ENCODE measurements at regions not wholly inside any gene's neighbourhood (a gene's known extent, or its start where the extent isn't known, plus 50 kb on each side); places are given as distances from the start of the nearest gene placed in this dataset.
A peak's percentile ranks its signal among the peaks of the same experiment; 100 is the strongest.

GRCh38 chr6:43993881-43994523, 133.2 kb downstream of the MRPL14 start:
- no peaks in the 10 kb centered on the region for H3K9me3 Mint-ChIP-seq
- ATAC-seq (peak; percentile 8), DNase-seq (no peak)
- H3K4me1 Mint-ChIP-seq: peaks cover 3% of the 10 kb centered on the region
- peaks cover 5% of the 10 kb centered on the region for H3K27me3 Mint-ChIP-seq
- H3K4me3 Mint-ChIP-seq: no peak overlapping the region
- no peaks in the 10 kb centered on the region for H3K36me3 Mint-ChIP-seq (ENCODE audit: low read depth)
- no peak overlapping the region for H3K27ac Mint-ChIP-seq

DNA sequence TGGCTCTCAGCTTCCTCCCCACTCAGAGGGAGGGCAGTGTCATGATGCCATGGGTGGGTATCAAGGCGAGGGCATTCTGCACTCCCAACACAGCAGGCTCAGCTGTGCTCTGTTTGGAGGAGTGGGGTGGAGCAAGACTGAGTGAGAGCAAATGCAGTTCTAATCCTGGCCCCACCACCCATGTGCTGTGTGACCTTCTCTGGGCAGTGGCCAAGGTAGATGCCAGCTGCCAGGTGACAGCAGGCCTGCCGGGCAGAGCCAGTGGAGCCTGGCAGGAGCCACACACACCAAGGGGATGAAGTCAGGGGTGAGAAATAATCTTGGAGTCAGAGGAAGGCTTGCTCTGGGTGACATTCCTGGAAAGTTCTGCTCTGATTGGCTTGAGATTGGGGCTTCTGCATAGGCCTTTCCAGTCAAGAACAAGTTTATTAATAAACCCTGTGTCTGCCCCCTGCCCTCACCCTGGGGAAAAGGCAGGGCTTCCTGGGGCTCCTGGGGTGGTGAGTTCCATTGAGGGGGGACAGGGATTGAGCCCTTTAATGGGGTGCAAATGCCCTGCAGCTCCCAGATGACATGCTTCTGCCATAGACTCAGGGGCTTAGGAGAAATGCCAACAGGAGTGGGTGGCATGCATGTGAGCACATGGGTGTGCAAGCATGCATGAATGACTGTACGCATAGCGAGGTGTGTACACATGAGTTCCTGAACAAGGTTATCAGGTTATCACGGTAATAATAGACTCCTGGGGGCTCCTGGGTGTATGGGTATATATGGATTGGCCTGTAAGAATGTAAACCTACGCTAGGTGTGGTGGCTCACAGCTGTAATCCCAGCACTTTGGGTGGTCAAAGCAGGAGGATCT, 134.2 kb downstream of the MRPL14 start:
- no peak for ATAC-seq

GRCh38 chr6:43992126-43992663, 135.1 kb downstream of the MRPL14 start:
- H3K27me3 Mint-ChIP-seq: peaks cover 3% of the 10 kb centered on the region
- ATAC-seq: no peak
- peaks cover 3% of the 10 kb centered on the region for H3K4me1 Mint-ChIP-seq
- no peaks in the 10 kb centered on the region for H3K36me3 Mint-ChIP-seq (ENCODE audit: low read depth)
- no peaks in the 10 kb centered on the region for H3K9me3 Mint-ChIP-seq
- no peak for DNase-seq
- no peak overlapping the region for H3K27ac Mint-ChIP-seq
- H3K4me3 Mint-ChIP-seq: no peak overlapping the region

More for the DNA sequence above, 134.2 kb downstream of the MRPL14 start:
- Mint-ChIP-seq H3K36me3 (ENCODE audit: low read depth) (no peaks in the 10 kb centered on the region), H3K4me1 (peaks cover 3% of the 10 kb centered on the region), H3K27me3 (peaks cover 3% of the 10 kb centered on the region), H3K4me3 (no peak overlapping the region), H3K9me3 (no peaks in the 10 kb centered on the region), H3K27ac (no peak overlapping the region)
- no peak for DNase-seq

- Mint-ChIP-seq H3K36me3 (ENCODE audit: low read depth) (no peaks in the 10 kb centered on the region), H3K27me3 (peaks cover 3% of the 10 kb centered on the region), H3K27ac (no peak overlapping the region), H3K9me3 (no peaks in the 10 kb centered on the region), H3K4me3 (no peak overlapping the region), H3K4me1 (peaks cover 3% of the 10 kb centered on the region)
- DNase-seq (no peak), ATAC-seq (no peak)
Observed at GRCh38 chr6:43990627-43991619, 136.3 kb downstream of the MRPL14 start.

DNA sequence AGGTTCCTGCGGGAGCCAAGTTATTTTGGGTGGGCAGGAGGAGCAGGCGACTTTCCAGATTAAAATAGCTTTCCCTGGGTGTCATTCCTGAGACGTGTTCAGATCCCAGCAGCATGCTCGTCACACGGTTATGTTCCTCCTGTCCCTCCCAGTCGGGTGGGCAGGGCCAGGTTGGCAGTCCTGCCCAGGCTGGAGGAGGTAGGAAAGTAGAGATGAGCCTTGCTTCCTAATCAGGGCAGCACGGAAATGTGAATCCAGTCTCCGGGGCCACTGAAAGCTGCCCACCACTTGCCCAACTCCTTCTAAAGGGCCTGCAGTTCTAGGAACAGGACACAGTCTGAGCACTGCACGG, 137.0 kb downstream of the MRPL14 start:
- Mint-ChIP-seq H3K4me3 (no peak overlapping the region), H3K36me3 (ENCODE audit: low read depth) (no peaks in the 10 kb centered on the region)
- ATAC-seq: no peak

GRCh38 chr6:43989581-43990146, 137.6 kb downstream of the MRPL14 start:
- ATAC-seq (no peak), DNase-seq (no peak)
- Mint-ChIP-seq H3K27ac (no peak overlapping the region), H3K4me3 (no peak overlapping the region), H3K36me3 (ENCODE audit: low read depth) (no peaks in the 10 kb centered on the region), H3K27me3 (peaks cover 3% of the 10 kb centered on the region), H3K4me1 (peaks cover 3% of the 10 kb centered on the region), H3K9me3 (no peaks in the 10 kb centered on the region)

More for the DNA sequence above, 137.0 kb downstream of the MRPL14 start:
- Mint-ChIP-seq H3K27ac (no peak overlapping the region), H3K9me3 (no peaks in the 10 kb centered on the region), H3K4me1 (peaks cover 3% of the 10 kb centered on the region), H3K27me3 (peaks cover 3% of the 10 kb centered on the region)
- no peak for DNase-seq

DNA sequence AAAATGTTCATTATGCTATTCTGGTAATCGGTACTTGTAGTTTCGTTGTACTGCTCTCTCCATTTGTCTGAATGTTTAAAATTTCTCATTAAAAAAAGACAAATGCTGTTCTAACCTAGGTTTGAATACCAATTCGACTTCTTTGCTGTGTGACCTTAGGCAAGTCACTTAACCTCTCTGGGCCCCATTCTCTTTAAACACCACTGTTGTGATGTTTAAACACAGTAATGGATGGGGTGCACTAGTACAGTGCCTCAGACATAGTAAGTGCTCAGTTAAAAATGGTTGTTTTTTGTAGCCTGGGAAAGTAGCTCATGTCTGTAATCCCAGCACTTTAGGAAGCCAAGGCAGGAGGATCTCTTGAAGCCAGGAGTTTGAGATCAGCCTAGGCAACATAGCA, 138.5 kb downstream of the MRPL14 start:
- H3K4me3 Mint-ChIP-seq: no peak overlapping the region
- no peak for DNase-seq
- H3K4me1 Mint-ChIP-seq: peaks cover 2% of the 10 kb centered on the region
- ATAC-seq: no peak
- peaks cover 4% of the 10 kb centered on the region for H3K27me3 Mint-ChIP-seq
- no peak overlapping the region for H3K27ac Mint-ChIP-seq
- no peaks in the 10 kb centered on the region for H3K36me3 Mint-ChIP-seq (ENCODE audit: low read depth)
- H3K9me3 Mint-ChIP-seq: no peaks in the 10 kb centered on the region

- no peaks in the 10 kb centered on the region for H3K9me3 Mint-ChIP-seq
- H3K36me3 Mint-ChIP-seq (ENCODE audit: low read depth): no peaks in the 10 kb centered on the region
- no peak overlapping the region for H3K27ac Mint-ChIP-seq
- ATAC-seq (no peak), DNase-seq (no peak)
- no peak overlapping the region for H3K4me3 Mint-ChIP-seq
- no peaks in the 10 kb centered on the region for H3K4me1 Mint-ChIP-seq
- H3K27me3 Mint-ChIP-seq: peaks cover 5% of the 10 kb centered on the region
Observed at GRCh38 chr6:43987838-43988439, 139.3 kb downstream of the MRPL14 start.

DNA sequence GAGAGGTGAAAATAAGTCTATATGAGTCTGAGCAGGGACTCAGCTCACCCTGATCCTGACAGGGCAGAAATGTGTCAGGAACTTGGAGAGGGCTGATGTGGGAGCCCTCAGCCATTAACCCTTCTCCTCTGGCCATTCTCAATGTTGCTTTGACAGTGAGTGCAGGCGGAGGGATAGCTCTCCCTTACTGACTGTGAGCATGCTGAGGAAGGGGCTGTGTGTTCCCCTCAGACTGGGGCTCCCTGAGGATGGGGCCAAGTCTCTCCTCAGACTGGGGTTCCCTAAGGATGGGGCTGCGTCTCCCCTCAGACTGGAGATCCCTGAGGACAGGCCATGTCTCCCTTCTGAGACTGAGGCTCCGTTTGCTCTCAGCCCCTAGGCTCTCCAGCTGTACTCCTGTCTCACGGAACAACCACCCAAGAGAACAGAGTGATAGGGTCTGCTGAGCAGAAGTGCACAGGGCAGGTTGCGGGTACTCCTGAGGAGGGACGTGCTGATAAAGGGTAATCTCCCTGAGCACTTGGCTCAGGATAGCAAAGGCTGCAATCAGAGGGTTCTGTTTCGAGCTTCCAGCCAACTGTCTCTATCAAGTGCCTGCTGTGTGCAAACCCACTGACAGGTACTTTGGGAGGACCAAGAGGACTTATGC, 141.0 kb downstream of the MRPL14 start:
- no peak overlapping the region for H3K27ac Mint-ChIP-seq

DNA sequence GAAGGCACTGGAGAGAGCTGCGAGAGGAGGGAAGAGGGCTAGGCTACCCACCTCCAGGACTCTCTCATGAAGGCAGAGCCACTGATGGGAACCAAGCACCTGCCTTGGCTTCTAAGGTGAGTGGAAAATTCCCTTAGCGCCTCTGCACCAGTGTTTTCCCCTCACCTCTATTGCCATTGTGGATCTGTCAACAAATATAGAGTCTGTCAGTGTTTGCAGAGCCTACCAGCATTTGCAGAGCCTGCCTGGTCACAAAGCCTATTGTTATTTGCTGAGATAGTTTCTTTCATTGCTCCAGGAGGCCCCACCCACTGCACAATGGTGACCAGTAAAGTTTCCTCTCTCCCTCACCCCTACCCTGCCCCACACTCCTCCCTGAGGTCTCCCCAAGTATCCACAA, 141.9 kb downstream of the MRPL14 start:
- ATAC-seq (no peak), DNase-seq (no peak)
- Mint-ChIP-seq H3K27me3 (peaks cover 5% of the 10 kb centered on the region), H3K27ac (no peak overlapping the region), H3K36me3 (ENCODE audit: low read depth) (no peaks in the 10 kb centered on the region), H3K9me3 (no peaks in the 10 kb centered on the region), H3K4me1 (no peaks in the 10 kb centered on the region), H3K4me3 (no peak overlapping the region)

More for the DNA sequence above, 141.0 kb downstream of the MRPL14 start:
- no peaks in the 10 kb centered on the region for H3K9me3 Mint-ChIP-seq
- no peaks in the 10 kb centered on the region for H3K36me3 Mint-ChIP-seq (ENCODE audit: low read depth)
- H3K27me3 Mint-ChIP-seq: peaks cover 5% of the 10 kb centered on the region
- H3K4me3 Mint-ChIP-seq: no peak overlapping the region
- ATAC-seq (no peak), DNase-seq (no peak)
- H3K4me1 Mint-ChIP-seq: no peaks in the 10 kb centered on the region

DNA sequence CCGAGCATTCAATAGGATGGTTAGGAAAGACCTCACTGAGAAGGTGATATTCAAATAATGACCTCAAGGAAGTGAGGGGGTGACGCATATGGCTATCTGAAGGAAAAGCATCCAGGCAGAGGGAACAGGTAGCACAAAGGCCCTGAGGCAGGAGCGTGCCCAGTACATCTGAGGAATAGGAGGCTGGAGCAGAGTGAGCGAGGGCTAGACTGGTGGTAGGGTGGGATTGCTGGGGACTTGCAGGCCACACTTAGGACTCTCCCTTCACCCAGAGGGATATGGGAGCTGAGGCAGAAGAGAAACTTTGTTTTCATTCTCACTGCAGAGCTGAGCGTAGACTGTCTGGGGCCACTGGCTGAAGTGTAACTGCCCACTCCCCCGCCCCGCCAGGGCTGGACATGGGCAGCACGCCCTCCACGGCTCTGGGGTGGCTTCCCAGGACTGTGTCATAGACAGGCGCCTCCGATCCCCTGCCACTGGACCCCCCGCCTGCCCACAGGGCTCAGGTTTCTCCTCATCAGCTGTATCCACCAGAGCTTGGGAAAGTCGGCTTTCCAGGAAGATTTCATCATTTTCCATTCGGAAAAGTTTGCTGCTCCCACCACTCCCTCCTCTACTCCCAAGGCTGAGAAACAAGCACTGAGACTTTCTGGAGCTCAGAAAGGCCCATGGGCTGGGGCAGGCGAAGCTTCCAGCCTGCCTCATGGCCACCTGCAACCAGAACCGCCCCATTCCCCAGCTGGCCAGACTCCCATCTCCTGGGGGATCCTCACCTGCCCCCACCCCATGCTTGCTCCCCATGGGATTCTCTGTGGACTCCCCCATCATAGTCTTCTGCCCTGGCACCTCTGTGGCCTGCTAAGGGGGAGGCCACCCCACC, 142.6 kb downstream of the MRPL14 start:
- Mint-ChIP-seq H3K36me3 (ENCODE audit: low read depth) (no peaks in the 10 kb centered on the region), H3K4me3 (no peak overlapping the region), H3K9me3 (no peaks in the 10 kb centered on the region), H3K27me3 (peaks cover 5% of the 10 kb centered on the region), H3K4me1 (no peaks in the 10 kb centered on the region), H3K27ac (no peak overlapping the region)
- no peak for DNase-seq
- ATAC-seq: no peak

DNA sequence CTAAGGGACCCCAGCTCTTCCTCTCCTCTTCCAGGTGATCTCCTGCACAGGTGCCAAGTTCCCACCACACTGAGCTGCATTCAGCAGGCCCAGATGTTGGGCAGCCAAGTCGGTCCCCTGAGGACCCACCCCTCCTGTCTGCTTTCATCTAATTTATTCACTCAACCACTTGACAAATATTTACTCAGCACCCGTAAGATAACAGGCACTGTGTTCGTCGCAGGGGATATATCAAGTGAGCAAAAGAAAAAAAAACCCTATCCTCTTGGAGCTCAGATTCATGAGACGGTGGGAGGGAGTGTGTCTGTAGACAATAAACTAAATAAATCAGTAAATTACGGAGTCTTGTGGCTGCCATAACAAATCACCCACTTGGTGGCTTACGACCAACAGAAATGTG, 143.6 kb downstream of the MRPL14 start:
- Mint-ChIP-seq H3K27ac (no peak overlapping the region), H3K27me3 (peaks cover 2% of the 10 kb centered on the region), H3K9me3 (no peaks in the 10 kb centered on the region), H3K4me1 (no peaks in the 10 kb centered on the region), H3K4me3 (no peak overlapping the region), H3K36me3 (ENCODE audit: low read depth) (no peaks in the 10 kb centered on the region)
- no peak for DNase-seq
- ATAC-seq: no peak

DNA sequence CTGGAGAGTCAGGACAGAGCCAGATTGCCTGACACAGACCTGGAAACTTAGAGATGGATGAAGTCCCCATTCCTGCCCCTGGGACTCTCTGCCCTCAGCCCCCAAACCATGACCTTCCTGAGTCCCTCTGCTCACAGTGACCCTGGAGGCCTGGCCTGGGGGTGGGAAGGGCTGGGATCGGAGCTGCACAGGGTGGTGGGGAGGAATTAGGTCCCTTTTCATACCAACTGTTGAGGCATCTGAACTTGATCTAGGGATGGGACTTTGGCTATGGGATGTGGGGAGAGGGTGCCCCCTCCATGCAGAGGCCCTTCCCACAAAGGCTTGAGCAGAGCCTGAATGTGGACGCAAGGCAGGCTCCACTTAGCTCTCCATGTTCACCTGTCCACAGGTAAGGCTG, 144.1 kb downstream of the MRPL14 start:
- ATAC-seq (no peak), DNase-seq (no peak)
- Mint-ChIP-seq H3K4me1 (no peaks in the 10 kb centered on the region), H3K9me3 (no peaks in the 10 kb centered on the region), H3K27ac (no peak overlapping the region), H3K27me3 (peaks cover 5% of the 10 kb centered on the region), H3K4me3 (no peak overlapping the region), H3K36me3 (ENCODE audit: low read depth) (no peaks in the 10 kb centered on the region)
